DND-41 (cell line): ENCODE measurements at regions not wholly inside any gene's neighbourhood (a gene's known extent, or its start where the extent isn't known, plus 50 kb on each side); places are given as distances from the start of the nearest gene placed in this dataset.

Experiments
- CTCF ChIP-seq: IDR thresholded peaks from 2 replicates; pipeline ENCODE4 v1.5.1; 2012; ENCODE audit warnings: borderline replicate concordance, low read length, moderate library complexity, mild to moderate bottlenecking; ENCODE audit not compliant: poor library complexity, severe bottlenecking; ENCODE audit errors: extremely low read depth
- EZH2 ChIP-seq: IDR thresholded peaks from 3 replicates; pipeline ENCODE4 v1.6.1; 2012; ENCODE audit warnings: borderline replicate concordance, low read depth, mild to moderate bottlenecking, moderate library complexity, low read length, inconsistent platforms; ENCODE audit not compliant: severe bottlenecking

DNA sequence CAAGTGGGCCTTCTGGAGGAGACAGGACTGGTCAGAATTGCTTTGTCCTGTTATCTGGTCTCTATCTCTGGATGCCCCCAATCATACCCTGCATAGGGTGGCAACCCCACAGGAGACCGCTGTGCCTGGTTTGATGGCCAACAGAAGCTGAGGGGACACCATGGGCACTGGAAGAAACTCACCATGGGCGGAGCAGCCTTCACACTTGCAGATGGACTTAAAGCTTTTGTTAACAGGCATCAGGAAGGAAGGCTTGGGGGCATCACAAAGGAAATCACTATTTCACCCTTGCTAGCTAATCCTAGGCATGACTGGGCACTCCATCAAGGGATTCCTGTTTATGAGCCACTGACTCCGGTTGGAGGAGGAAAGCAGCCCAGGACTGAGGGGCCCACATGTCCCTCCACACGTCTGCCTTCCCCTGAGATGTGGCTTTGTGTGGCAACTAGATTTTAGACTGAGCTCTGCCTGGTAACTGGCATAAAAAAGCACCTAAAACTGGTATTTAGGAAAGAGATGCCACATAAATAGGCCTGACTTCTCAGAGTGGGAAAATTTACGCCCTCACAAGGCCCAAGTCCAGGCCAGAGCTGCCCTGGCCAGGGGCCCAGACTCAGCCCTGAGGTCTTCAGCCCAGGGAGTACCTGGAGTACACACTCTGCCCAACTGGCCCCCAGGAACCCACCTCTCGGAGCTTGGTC, 57.0 kb upstream of the LYVE1 start:
- TF ChIP-seq CTCF (no peak), EZH2 (no peak)
